ENCODE measurements at regions not wholly inside any gene's neighbourhood (a gene's known extent, or its start where the extent isn't known, plus 50 kb on each side); places are given as distances from the start of the nearest gene placed in this dataset.

- no peak for FAIRE-seq
Measured at GRCh38 chrX:109934434-109934833, 68.5 kb upstream of the TMEM164 start.

- no peak for FAIRE-seq
Measured at GRCh38 chrX:109934935-109935334, 68.0 kb upstream of the TMEM164 start.

GRCh38 chrX:109936114-109936513 lies 66.8 kb upstream of the TMEM164 start:
- FAIRE-seq: no peak

- FAIRE-seq: no peak
Measured at GRCh38 chrX:109936598-109936997, 66.3 kb upstream of the TMEM164 start.

- FAIRE-seq: no peak
Measured at GRCh38 chrX:109939498-109939897, 63.4 kb upstream of the TMEM164 start.

GRCh38 chrX:109940411-109940810 lies 62.5 kb upstream of the TMEM164 start:
- FAIRE-seq: no peak

- no peak for FAIRE-seq
Measured at GRCh38 chrX:109943092-109943739, 59.7 kb upstream of the TMEM164 start.

GRCh38 chrX:109943740-109944092 lies 59.2 kb upstream of the TMEM164 start:
- no peak for FAIRE-seq

- FAIRE-seq: no peak
Measured at GRCh38 chrX:109952050-109952449, 50.9 kb upstream of the TMEM164 start.

GRCh38 chrX:109952985-109953905 lies 49.7 kb upstream of the TMEM164 start:
- no peak for FAIRE-seq
